22Rv1 (cell line): ENCODE measurements at regions not wholly inside any gene's neighbourhood (a gene's known extent, or its start where the extent isn't known, plus 50 kb on each side); places are given as distances from the start of the nearest gene placed in this dataset.
A peak's percentile ranks its signal among the peaks of the same experiment; 100 is the strongest.

Experiments
- H3K27ac ChIP-seq: fragments of 450-650 bp; 2 replicates; pipeline ENCODE4 v1.5.1; 2017
- ZFX ChIP-seq: fragments of 450-650 bp; IDR thresholded peaks from 2 replicates; pipeline ENCODE4 v1.6.1; 2017; ENCODE audit warnings: antibody characterized with exemption, borderline replicate concordance
- TF ChIP-seq, protein P1 (sequence below): fragments of 450-650 bp; IDR thresholded peaks from 2 replicates; pipeline ENCODE4 v1.5.1; 2017; ENCODE audit warnings: mild to moderate bottlenecking

DNA sequence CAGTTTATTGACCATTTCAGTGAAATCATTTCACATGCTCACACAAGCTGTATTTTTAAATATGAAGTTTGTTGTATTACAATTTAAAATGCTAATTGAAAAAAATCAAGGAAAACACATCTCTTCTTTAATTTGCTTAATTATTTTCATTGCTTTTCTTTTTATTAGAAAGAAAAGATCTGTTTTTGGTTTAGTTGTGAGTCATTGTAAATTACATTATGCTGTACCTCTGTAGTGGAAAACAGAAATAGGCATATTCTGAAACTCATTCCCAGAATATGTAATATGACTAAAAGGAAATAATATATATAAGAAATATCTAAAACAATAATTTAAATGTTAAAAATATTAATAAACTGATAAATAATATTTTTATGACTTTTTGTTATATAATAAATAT is 161.9 kb downstream of the HGF start:
- TF ChIP-seq, protein P1, sequence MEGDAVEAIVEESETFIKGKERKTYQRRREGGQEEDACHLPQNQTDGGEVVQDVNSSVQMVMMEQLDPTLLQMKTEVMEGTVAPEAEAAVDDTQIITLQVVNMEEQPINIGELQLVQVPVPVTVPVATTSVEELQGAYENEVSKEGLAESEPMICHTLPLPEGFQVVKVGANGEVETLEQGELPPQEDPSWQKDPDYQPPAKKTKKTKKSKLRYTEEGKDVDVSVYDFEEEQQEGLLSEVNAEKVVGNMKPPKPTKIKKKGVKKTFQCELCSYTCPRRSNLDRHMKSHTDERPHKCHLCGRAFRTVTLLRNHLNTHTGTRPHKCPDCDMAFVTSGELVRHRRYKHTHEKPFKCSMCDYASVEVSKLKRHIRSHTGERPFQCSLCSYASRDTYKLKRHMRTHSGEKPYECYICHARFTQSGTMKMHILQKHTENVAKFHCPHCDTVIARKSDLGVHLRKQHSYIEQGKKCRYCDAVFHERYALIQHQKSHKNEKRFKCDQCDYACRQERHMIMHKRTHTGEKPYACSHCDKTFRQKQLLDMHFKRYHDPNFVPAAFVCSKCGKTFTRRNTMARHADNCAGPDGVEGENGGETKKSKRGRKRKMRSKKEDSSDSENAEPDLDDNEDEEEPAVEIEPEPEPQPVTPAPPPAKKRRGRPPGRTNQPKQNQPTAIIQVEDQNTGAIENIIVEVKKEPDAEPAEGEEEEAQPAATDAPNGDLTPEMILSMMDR: no peak
- TF ChIP-seq ZFX: no peak
- H3K27ac ChIP-seq: peak overlapping the region; percentile 96

DNA sequence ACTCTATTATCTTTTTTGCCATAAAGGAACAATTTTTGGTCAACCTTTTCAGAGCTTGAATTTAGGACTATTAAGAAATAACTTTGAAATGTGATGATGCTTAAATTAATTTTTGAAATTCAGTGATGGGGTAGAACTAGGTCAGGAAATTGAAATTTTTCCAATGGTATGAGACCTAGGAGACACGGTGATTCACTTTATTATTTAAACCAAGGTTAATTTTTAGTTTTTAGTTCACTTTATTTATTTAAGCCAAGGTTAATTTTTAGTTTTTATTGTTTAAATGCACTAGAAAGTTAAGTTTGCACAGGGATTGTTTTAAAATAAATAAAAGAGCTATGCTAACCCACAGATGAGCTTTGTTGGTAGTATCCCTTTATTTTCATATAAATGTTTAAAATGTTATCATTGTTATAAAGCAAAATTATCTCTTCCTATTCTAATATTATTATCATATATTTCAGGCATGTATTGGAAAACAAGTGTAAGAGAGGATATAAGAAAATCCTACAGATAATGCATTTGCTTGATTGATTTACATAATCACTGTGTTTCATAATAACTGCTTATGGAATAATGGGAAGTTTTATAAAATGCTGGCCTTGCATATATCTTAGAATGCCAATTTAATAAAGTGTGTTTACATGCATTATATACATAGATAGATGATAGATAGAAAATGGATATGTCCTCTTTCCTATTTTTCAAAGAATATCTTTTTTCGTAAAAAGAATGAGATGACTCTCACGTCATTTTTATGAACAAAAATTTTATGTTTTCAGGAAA is 163.6 kb downstream of the HGF start:
- H3K27ac ChIP-seq: peak overlapping the region; percentile 96
- TF ChIP-seq ZFX: no peak
- TF ChIP-seq, protein P1: no peak

DNA sequence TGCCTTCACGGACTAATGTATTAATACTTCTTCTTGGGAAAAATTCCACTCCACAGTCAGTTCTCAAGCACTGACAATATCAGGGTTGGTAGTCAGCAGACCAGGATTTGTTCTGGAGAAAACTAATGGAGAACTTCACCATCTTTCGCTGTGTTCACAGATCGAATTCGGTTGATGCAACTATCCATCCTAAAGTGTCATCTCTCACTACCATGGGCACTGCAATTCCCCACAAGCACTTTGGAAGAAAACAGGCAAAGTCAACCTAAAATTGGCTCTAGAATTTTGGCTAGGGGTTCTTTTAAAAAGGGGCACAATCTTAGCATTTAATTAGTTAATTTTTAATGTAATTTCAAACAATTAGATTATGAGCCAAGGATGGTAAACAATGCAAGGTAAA is 164.4 kb downstream of the HGF start:
- TF ChIP-seq, protein P1: no peak
- TF ChIP-seq ZFX: no peak
- peak overlapping the region; percentile 96 for H3K27ac ChIP-seq

DNA sequence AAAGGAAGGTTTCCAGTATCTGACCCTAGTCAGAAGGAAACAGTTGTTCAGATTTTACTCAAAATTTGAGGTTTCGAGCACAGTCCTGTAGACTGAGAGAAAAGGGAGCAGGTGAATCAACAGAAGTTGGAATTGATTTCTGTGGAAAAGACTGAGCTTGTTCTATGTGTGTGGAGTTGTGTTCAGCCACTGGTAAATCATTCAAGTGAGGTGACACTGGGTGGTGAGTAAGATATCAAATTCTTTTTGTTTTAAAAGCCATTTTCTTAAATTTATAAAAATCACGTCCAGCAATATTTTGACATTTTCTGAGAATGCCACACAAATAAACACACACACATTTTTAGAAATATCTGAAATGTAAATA is 165.1 kb downstream of the HGF start:
- no peak for TF ChIP-seq ZFX
- TF ChIP-seq, protein P1: no peak
- peak overlapping the region; percentile 96 for H3K27ac ChIP-seq

DNA sequence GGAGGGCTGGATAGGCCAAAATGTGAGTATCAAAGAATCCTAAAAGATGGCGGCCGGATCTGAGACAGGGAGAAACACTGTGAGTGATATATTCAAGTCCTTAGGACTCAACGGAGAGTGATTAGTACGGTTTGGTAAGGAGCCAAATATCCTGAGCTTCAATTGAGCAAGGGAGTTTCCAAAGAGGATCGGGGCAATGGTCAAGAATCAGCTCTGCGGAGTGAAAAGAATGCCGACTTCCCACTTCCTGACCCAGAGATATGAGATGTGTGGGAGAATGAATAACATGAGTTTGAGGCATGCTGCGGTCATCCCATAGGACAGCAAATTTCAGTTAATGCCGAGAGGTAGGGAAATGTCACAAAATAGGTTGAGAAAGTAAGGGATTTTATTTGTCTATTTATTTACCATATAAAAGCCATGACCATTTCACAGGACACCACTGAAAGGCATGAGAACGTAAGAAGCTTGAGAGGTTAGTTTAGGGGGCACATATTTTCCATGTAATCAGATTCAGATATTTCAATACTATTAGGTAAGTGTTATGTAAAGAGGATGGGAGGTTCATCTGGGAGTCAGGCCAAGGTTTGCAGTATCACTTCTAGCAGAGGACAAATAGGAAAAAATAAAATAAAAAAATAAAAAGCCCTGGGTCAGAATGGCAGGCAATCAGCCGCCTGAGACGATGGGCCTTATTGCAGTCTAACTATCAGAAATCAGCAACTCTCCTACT is 165.6 kb downstream of the HGF start:
- TF ChIP-seq ZFX: no peak
- TF ChIP-seq, protein P1: no peak
- peak overlapping the region; percentile 96 for H3K27ac ChIP-seq

GRCh38 chr7:81600608-81601007 is 169.2 kb downstream of the HGF start:
- TF ChIP-seq, protein P1: no peak
- TF ChIP-seq ZFX: no peak
- peak overlapping the region; percentile 96 for H3K27ac ChIP-seq

- H3K27ac ChIP-seq: peak overlapping the region; percentile 96; the same call in 1 of the 2 replicates
- TF ChIP-seq ZFX: no peak
- TF ChIP-seq, protein P1: no peak
These were observed 170.9 kb downstream of the HGF start for GRCh38 chr7:81598951-81599350.
